Esophagus muscularis mucosa (tissue), 3 donors: ENCODE measurements at regions not wholly inside any gene's neighbourhood (a gene's known extent, or its start where the extent isn't known, plus 50 kb on each side); places are given as distances from the start of the nearest gene placed in this dataset.

ENCODE experiments used
- POLR2A ChIP-seq: fragments of 450-650 bp; IDR thresholded peaks from one replicate; pipeline ENCODE4 v1.6.1; 2017; ENCODE audit warnings: antibody characterized with exemption, moderate library complexity, mild to moderate bottlenecking, low read depth
- TF ChIP-seq, protein P1 (sequence below), 3 experiments: fragments of 200-600 bp in 2 of 3; fragments of 450-650 bp in 1 of 3; sonication (generic) in 2 of 3; IDR thresholded peaks; one replicate each; pipeline ENCODE4 v1.5.1; 2017 to 2019; ENCODE audit warnings: antibody characterized with exemption in 3 of 3, mild to moderate bottlenecking in 2 of 3, moderate library complexity in 1 of 3

DNA sequence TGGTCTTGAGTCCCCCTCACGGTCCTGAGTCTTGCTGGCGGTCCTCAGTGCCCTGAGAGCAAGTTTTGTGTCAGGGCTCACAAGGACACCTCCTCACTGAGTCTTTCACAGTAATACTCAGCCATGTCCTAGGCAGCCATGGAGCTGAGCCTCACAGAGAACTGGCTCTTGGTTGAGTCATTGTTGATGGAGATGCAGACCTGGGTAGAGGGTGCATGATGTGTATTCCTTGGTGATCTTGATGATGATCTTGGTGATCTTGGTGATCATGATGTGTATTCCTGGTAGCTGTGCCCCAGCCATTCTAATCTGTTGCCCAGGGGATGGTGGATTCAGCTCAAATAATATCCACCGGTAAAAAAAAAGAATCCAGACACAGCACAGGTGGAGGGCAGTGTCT is 495.4 kb downstream of the TMEM121 start:
- TF ChIP-seq POLR2A = no peak
- TF ChIP-seq, protein P1, sequence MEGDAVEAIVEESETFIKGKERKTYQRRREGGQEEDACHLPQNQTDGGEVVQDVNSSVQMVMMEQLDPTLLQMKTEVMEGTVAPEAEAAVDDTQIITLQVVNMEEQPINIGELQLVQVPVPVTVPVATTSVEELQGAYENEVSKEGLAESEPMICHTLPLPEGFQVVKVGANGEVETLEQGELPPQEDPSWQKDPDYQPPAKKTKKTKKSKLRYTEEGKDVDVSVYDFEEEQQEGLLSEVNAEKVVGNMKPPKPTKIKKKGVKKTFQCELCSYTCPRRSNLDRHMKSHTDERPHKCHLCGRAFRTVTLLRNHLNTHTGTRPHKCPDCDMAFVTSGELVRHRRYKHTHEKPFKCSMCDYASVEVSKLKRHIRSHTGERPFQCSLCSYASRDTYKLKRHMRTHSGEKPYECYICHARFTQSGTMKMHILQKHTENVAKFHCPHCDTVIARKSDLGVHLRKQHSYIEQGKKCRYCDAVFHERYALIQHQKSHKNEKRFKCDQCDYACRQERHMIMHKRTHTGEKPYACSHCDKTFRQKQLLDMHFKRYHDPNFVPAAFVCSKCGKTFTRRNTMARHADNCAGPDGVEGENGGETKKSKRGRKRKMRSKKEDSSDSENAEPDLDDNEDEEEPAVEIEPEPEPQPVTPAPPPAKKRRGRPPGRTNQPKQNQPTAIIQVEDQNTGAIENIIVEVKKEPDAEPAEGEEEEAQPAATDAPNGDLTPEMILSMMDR (IDR thresholded peaks at IDR 0.05) = no peak
